Keratinocyte (primary cell): ENCODE measurements at regions not wholly inside any gene's neighbourhood (a gene's known extent, or its start where the extent isn't known, plus 50 kb on each side); places are given as distances from the start of the nearest gene placed in this dataset.

Experiments used
- DNase-seq: peaks from one replicate; pipeline ENCODE4 v3.0.0-alpha.2; 2011; ENCODE audit warnings: low read depth, missing footprints, low spot score
- FAIRE-seq: peaks from 2 replicates; lab custom pipeline; 2011; peaks lifted over from hg19 to GRCh38; lab: Jason Lieb, UNC
- H2AFZ ChIP-seq: 2 replicates; pipeline ENCODE4 v1.6.0; 2012; ENCODE audit warnings: low read length, control low read depth, inconsistent platforms; ENCODE audit not compliant: control insufficient read depth
- H3K27ac ChIP-seq: 2 replicates; pipeline ENCODE4 v1.5.1; 2011; ENCODE audit warnings: low read length; ENCODE audit not compliant: control insufficient read depth, insufficient read depth
- H3K27me3 ChIP-seq: 3 replicates; pipeline ENCODE4 v1.6.0; 2011; ENCODE audit warnings: low read length; ENCODE audit not compliant: control insufficient read depth, insufficient read depth; ENCODE audit errors: extremely low read depth
- H3K36me3 ChIP-seq, 2 experiments: 2 replicates in 1 of 2; 3 replicates in 1 of 2; pipeline ENCODE4 v1.5.1; 2011; ENCODE audit warnings: low read length in 2 of 2, mild to moderate bottlenecking in 1 of 2; ENCODE audit not compliant: control insufficient read depth in 2 of 2, insufficient read depth in 2 of 2; ENCODE audit errors: extremely low read depth in 1 of 2
- H3K4me1 ChIP-seq: 3 replicates; pipeline ENCODE4 v1.5.1; 2011; ENCODE audit warnings: low read length; ENCODE audit not compliant: control insufficient read depth, insufficient read depth; ENCODE audit errors: extremely low read depth
- H3K4me2 ChIP-seq: 3 replicates; pipeline ENCODE4 v1.6.0; 2011; ENCODE audit warnings: low read depth, low read length; ENCODE audit not compliant: control insufficient read depth, insufficient read depth; ENCODE audit errors: extremely low read depth
- H3K4me3 ChIP-seq, 3 experiments: fragments of 200-600 bp in 1 of 3; sonication (generic) in 1 of 3; 2 replicates in 2 of 3; 3 replicates in 1 of 3; pipeline ENCODE4 v1.5.1; 2011 to 2016; ENCODE audit warnings: low read length in 3 of 3, mild to moderate bottlenecking in 3 of 3, control low read depth in 2 of 3, inconsistent platforms in 1 of 3, low read depth in 1 of 3, mixed read lengths in 1 of 3, mixed run types in 1 of 3, moderate library complexity in 1 of 3; ENCODE audit not compliant: control insufficient read depth in 2 of 3, insufficient read depth in 2 of 3; ENCODE audit errors: extremely low read depth in 1 of 3
- H3K79me2 ChIP-seq: 2 replicates; pipeline ENCODE4 v1.6.0; 2012; ENCODE audit warnings: low read length; ENCODE audit not compliant: control insufficient read depth, insufficient read depth
- H3K9ac ChIP-seq: 3 replicates; pipeline ENCODE4 v1.6.0; 2011; ENCODE audit warnings: low read length; ENCODE audit not compliant: control insufficient read depth, insufficient read depth; ENCODE audit errors: extremely low read depth
- H3K9me1 ChIP-seq: 3 replicates; pipeline ENCODE4 v1.6.0; 2011; ENCODE audit warnings: low read length; ENCODE audit not compliant: control insufficient read depth, insufficient read depth; ENCODE audit errors: extremely low read depth
- H3K9me3 ChIP-seq: 2 replicates; pipeline ENCODE4 v1.5.1; 2012; ENCODE audit warnings: low read depth, low read length; ENCODE audit not compliant: control insufficient read depth
- H4K20me1 ChIP-seq: 3 replicates; pipeline ENCODE4 v1.6.0; 2011; ENCODE audit warnings: low read length; ENCODE audit not compliant: control insufficient read depth, insufficient read depth; ENCODE audit errors: extremely low read depth
- EZH2 ChIP-seq: IDR thresholded peaks from one replicate; pipeline ENCODE4 v1.6.1; 2012; ENCODE audit warnings: inconsistent platforms, mild to moderate bottlenecking, low read length, moderate library complexity
- dilution Hi-C: fragments of 300-500 bp; cut with MboI; formaldehyde crosslinking; loops from one replicate; pipeline ENCODE4 v1.7.0; 2020; ENCODE audit warnings: low sequenced_read_pairs; ENCODE audit not compliant: extremely low pct_ligation_motif_present
- TF ChIP-seq, protein P1 (sequence below), 3 experiments: IDR thresholded peaks in 1 of 3; conservative IDR thresholded peaks in 1 of 3; optimal IDR thresholded peaks in 1 of 3; 2 replicates in 2 of 3; 3 replicates in 1 of 3; pipeline versions ENCODE3 to v1.5.1; 2011; ENCODE audit warnings: low read length in 3 of 3, mild to moderate bottlenecking in 3 of 3, moderate library complexity in 2 of 3, control low read depth in 1 of 3, inconsistent platforms in 1 of 3; ENCODE audit not compliant: insufficient read depth in 2 of 3; ENCODE audit errors: extremely low read depth in 1 of 3

GRCh38 chr18:50508228-50508627 lies 51.7 kb upstream of the MAPK4 start:
- Histone ChIP-seq H3K4me2 (no peak overlapping the region), H3K79me2 (no peaks in the 10 kb centered on the region), H3K36me3 (no peaks in the 10 kb centered on the region), H3K4me3 (no peak overlapping the region), H3K27me3 (peaks cover 3% of the 10 kb centered on the region), H3K27ac (no peak overlapping the region), H3K4me1 (no peaks in the 10 kb centered on the region), H3K9me1 (no peaks in the 10 kb centered on the region), H2AFZ (no peak overlapping the region), H3K9ac (no peak overlapping the region), H3K9me3 (no peaks in the 10 kb centered on the region), H4K20me1 (no peaks in the 10 kb centered on the region)
- TF ChIP-seq EZH2, result no peak
- TF ChIP-seq, protein P1, sequence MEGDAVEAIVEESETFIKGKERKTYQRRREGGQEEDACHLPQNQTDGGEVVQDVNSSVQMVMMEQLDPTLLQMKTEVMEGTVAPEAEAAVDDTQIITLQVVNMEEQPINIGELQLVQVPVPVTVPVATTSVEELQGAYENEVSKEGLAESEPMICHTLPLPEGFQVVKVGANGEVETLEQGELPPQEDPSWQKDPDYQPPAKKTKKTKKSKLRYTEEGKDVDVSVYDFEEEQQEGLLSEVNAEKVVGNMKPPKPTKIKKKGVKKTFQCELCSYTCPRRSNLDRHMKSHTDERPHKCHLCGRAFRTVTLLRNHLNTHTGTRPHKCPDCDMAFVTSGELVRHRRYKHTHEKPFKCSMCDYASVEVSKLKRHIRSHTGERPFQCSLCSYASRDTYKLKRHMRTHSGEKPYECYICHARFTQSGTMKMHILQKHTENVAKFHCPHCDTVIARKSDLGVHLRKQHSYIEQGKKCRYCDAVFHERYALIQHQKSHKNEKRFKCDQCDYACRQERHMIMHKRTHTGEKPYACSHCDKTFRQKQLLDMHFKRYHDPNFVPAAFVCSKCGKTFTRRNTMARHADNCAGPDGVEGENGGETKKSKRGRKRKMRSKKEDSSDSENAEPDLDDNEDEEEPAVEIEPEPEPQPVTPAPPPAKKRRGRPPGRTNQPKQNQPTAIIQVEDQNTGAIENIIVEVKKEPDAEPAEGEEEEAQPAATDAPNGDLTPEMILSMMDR (optimal IDR thresholded peaks at IDR 0.05 in 1 of 3, IDR thresholded peaks at IDR 0.05 in 1 of 3, conservative IDR thresholded peaks at IDR 0.05 in 1 of 3; ENCODE audit: extremely low read depth in 1 of 3, insufficient read depth in 2 of 3, low read length in 3 of 3), result no peak
- no peak for DNase-seq
- FAIRE-seq, result no peak
- dilution Hi-C loops, result no loop called here

GRCh38 chr18:50509012-50509411 lies 50.9 kb upstream of the MAPK4 start:
- Histone ChIP-seq H3K9me1 (no peaks in the 10 kb centered on the region), H3K4me3 (no peak overlapping the region), H2AFZ (no peak overlapping the region), H4K20me1 (no peaks in the 10 kb centered on the region), H3K9me3 (no peaks in the 10 kb centered on the region), H3K27me3 (peaks cover 3% of the 10 kb centered on the region), H3K79me2 (no peaks in the 10 kb centered on the region), H3K36me3 (no peaks in the 10 kb centered on the region), H3K4me1 (no peaks in the 10 kb centered on the region), H3K4me2 (no peak overlapping the region), H3K9ac (no peak overlapping the region), H3K27ac (no peak overlapping the region)
- no peak for DNase-seq
- dilution Hi-C loops, result no loop called here
- FAIRE-seq, result no peak
- TF ChIP-seq EZH2, result no peak
- TF ChIP-seq, protein P1 (optimal IDR thresholded peaks at IDR 0.05 in 1 of 3, IDR thresholded peaks at IDR 0.05 in 1 of 3, conservative IDR thresholded peaks at IDR 0.05 in 1 of 3; ENCODE audit: extremely low read depth in 1 of 3, insufficient read depth in 2 of 3, low read length in 3 of 3), result no peak
